GM20431 (cell line): ENCODE measurements at regions not wholly inside any gene's neighbourhood (a gene's known extent, or its start where the extent isn't known, plus 50 kb on each side); places are given as distances from the start of the nearest gene placed in this dataset.
"Not testable (repeated sequence)": the region's sequence is repeated elsewhere in the genome, so short reads cannot be mapped to it uniquely, and the experiment has no call there.

Source experiments
- in situ Hi-C: fragments of 300-500 bp; cut with MseI, MboI; formaldehyde crosslinking; loops from one replicate; pipeline ENCODE4 v1.15.0; 2020; ENCODE audit warnings: low sequenced_read_pairs; ENCODE audit not compliant: unreplicated experiment

GRCh38 chr18:59038295-59039039 lies 101.2 kb upstream of the SEC11C start:
- in situ Hi-C loops: no loop called here

- in situ Hi-C loops: not testable (repeated sequence)
These were observed 100.7 kb upstream of the SEC11C start for GRCh38 chr18:59039040-59039320.

GRCh38 chr18:59039449-59039848 lies 100.2 kb upstream of the SEC11C start:
- in situ Hi-C loops: no loop called here

GRCh38 chr18:59040770-59041148 lies 98.9 kb upstream of the SEC11C start:
- in situ Hi-C loops: no loop called here

GRCh38 chr18:59041296-59041695 lies 98.4 kb upstream of the SEC11C start:
- in situ Hi-C loops: no loop called here

GRCh38 chr18:59041819-59042815 lies 97.6 kb upstream of the SEC11C start:
- in situ Hi-C loops: no loop called here

- in situ Hi-C loops: no loop called here
These were observed 94.8 kb upstream of the SEC11C start for GRCh38 chr18:59044855-59045254.

GRCh38 chr18:59047321-59048047 lies 92.2 kb upstream of the SEC11C start:
- in situ Hi-C loops: no loop called here

GRCh38 chr18:59048048-59048363 lies 91.7 kb upstream of the SEC11C start:
- in situ Hi-C loops: no loop called here

- in situ Hi-C loops: no loop called here
These were observed 91.3 kb upstream of the SEC11C start for GRCh38 chr18:59048378-59048777.

GRCh38 chr18:59049721-59050660 lies 89.7 kb upstream of the SEC11C start:
- in situ Hi-C loops: no loop called here

GRCh38 chr18:59050661-59051057 lies 89.0 kb upstream of the SEC11C start:
- in situ Hi-C loops: no loop called here

GRCh38 chr18:59051470-59052165 lies 88.1 kb upstream of the SEC11C start:
- in situ Hi-C loops: no loop called here

- in situ Hi-C loops: no loop called here
These were observed 86.5 kb upstream of the SEC11C start for GRCh38 chr18:59052965-59053820.

- in situ Hi-C loops: loop anchor here (5.0 kb wide), 1 partner anchor 277 kb away; no protein-coding TSS in a partner anchor
These were observed 85.0 kb upstream of the SEC11C start for GRCh38 chr18:59054496-59055287.

GRCh38 chr18:59055345-59056032 lies 84.2 kb upstream of the SEC11C start:
- in situ Hi-C loops: loop anchor here (5.0 kb wide), 1 partner anchor 278 kb away; no protein-coding TSS in a partner anchor
